ENCODE measurements at regions not wholly inside any gene's neighbourhood (a gene's known extent, or its start where the extent isn't known, plus 50 kb on each side); places are given as distances from the start of the nearest gene placed in this dataset.

DNA sequence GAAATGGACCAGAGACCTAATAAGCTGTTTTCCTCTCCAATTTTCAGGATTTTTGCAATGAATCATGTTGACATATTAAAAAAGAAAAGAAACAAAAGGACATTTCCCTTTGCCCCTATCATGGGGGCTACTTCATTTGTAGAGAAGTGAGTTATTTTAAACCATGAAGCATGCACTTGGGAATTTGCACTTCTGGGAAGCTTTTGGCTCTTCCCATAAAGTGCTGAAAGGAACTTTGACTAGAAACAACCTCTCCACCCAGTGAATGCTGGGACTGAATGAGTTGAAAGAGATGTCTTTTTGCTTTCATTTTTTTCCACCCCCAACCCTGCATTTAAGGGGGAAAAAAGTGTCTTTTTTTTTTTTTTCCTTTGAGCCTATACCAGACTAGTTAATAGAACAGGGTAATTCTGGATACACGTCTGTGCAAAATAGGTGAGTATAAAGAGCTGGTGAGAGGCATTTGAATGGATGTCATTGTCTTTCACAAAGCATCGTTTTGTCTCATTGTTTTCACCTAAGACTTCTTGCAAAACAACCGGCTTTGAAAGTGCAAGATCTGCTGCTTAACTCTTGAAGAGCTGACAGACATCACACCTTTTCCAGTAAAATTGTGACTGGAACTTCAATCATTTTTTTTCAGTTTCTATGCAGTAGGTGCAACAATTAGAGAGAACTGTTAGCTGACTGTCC lies 138.7 kb upstream of the BACH2 start:
- H3K9me2 ChIP-seq (ENCODE audit: insufficient read depth, low read length) = no peaks in the 10 kb centered on the region
- H3K27ac ChIP-seq (ENCODE audit: low read depth, low read length, poor library complexity, severe bottlenecking) = no peak overlapping the region
- no peak overlapping the region for H3K4me2 ChIP-seq (ENCODE audit: low read length)
- BruUV-seq (replicated peaks) = no TSS peak
- H3K4me3 ChIP-seq (ENCODE audit: low read depth, low read length, poor library complexity, severe bottlenecking) = no peak overlapping the region
- peaks cover 3% of the 10 kb centered on the region for H3K4me1 ChIP-seq (ENCODE audit: insufficient read depth, low read length, poor library complexity, severe bottlenecking)
- peaks cover 30% of the 10 kb centered on the region for H3K9me3 ChIP-seq (ENCODE audit: low read length)
- H3K36me3 ChIP-seq (ENCODE audit: insufficient read depth, low read length) = no peaks in the 10 kb centered on the region
- intact Hi-C loops (cut with micrococcal nuclease; ENCODE audit: unreplicated experiment) = no loop called here
- TF ChIP-seq, protein P1, sequence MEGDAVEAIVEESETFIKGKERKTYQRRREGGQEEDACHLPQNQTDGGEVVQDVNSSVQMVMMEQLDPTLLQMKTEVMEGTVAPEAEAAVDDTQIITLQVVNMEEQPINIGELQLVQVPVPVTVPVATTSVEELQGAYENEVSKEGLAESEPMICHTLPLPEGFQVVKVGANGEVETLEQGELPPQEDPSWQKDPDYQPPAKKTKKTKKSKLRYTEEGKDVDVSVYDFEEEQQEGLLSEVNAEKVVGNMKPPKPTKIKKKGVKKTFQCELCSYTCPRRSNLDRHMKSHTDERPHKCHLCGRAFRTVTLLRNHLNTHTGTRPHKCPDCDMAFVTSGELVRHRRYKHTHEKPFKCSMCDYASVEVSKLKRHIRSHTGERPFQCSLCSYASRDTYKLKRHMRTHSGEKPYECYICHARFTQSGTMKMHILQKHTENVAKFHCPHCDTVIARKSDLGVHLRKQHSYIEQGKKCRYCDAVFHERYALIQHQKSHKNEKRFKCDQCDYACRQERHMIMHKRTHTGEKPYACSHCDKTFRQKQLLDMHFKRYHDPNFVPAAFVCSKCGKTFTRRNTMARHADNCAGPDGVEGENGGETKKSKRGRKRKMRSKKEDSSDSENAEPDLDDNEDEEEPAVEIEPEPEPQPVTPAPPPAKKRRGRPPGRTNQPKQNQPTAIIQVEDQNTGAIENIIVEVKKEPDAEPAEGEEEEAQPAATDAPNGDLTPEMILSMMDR (conservative IDR thresholded peaks at IDR 0.05; ENCODE audit: low read length) = no peak
- no peak for TF ChIP-seq EZH2phosphoT487 (IDR thresholded peaks at IDR 0.05; ENCODE audit: borderline replicate concordance, low read depth, low read length)
- DNase-seq (ENCODE audit: low spot score) = no peak
- ChIA-PET POLR2A (interaction anchor here (0.9 to 1.4 kb wide), 3 partner anchors 9 to 15 kb away, joined by 3 to 5 read pairs (median 4); no protein-coding TSS in a partner anchor), CTCF (ENCODE audit: unreplicated experiment) (no interaction called here)
- no peak overlapping the region for H2AFZ ChIP-seq (ENCODE audit: low read length)
- no peaks in the 10 kb centered on the region for H3K79me2 ChIP-seq (ENCODE audit: insufficient read depth, low read depth, low read length)
- H4K20me1 ChIP-seq (ENCODE audit: insufficient read depth, low read length) = no peaks in the 10 kb centered on the region

DNA sequence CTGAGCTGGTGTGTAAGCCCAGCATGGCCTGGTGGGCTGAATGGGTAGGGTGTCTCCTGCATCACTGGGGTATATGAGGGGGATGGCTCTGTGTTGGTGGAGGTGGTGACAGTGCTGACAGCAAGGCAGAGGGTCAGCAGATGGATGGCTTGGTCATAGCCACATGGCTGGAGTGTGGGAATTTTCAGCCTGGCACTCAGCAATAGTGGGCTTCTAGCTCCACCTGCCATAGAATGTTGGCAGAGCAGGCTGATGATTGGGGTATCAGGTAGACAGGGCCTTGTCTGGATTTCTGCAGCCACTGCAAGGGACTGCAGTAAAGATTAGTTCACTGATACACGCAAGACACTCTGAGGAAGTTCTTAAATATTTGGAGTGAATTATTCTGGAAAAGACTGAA lies 137.5 kb upstream of the BACH2 start:
- intact Hi-C loops (cut with micrococcal nuclease; ENCODE audit: unreplicated experiment) = no loop called here
- no peaks in the 10 kb centered on the region; the same call in 1 of the 2 replicates for H3K36me3 ChIP-seq (ENCODE audit: insufficient read depth, low read length)
- ChIA-PET CTCF (ENCODE audit: unreplicated experiment) (no interaction called here), POLR2A (interaction anchor here (1.6 kb wide), 1 partner anchor 11 kb away, joined by 4 read pairs; no protein-coding TSS in a partner anchor)
- peaks cover 42% of the 10 kb centered on the region for H3K9me3 ChIP-seq (ENCODE audit: low read length)
- H3K9me2 ChIP-seq (ENCODE audit: insufficient read depth, low read length) = no peaks in the 10 kb centered on the region
- no TSS peak for BruUV-seq (replicated peaks)
- H3K79me2 ChIP-seq (ENCODE audit: insufficient read depth, low read depth, low read length) = no peaks in the 10 kb centered on the region
- H2AFZ ChIP-seq (ENCODE audit: low read length) = no peak overlapping the region
- TF ChIP-seq, protein P1 (conservative IDR thresholded peaks at IDR 0.05; ENCODE audit: low read length) = no peak; the same call in 1 of the 2 replicates
- TF ChIP-seq EZH2phosphoT487 (IDR thresholded peaks at IDR 0.05; ENCODE audit: borderline replicate concordance, low read depth, low read length) = no peak
- no peaks in the 10 kb centered on the region for H4K20me1 ChIP-seq (ENCODE audit: insufficient read depth, low read length)
- no peak overlapping the region for H3K27ac ChIP-seq (ENCODE audit: low read depth, low read length, poor library complexity, severe bottlenecking)
- DNase-seq (ENCODE audit: low spot score) = no peak
- peaks cover 3% of the 10 kb centered on the region for H3K4me1 ChIP-seq (ENCODE audit: insufficient read depth, low read length, poor library complexity, severe bottlenecking)
- H3K4me3 ChIP-seq (ENCODE audit: low read depth, low read length, poor library complexity, severe bottlenecking) = no peak overlapping the region
- no peak overlapping the region for H3K4me2 ChIP-seq (ENCODE audit: low read length)

DNA sequence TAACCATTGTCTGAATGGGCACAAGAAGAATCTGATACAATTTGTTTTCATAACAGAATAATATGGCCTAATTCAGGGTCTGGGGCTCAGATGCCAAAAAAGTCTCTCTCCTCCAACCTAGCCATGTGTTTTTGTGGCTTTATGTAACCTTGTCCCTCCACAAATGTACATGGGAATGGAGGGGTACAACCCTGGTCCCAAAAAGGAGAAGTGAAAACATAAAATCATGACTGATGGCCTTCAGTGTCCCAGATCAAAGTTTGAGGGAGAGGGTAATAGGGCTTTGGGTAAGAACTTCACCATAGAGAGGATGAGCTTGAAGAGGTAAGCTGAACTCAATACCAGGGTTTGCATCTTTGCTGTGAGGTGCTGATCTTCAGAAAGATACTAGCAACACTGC lies 136.3 kb upstream of the BACH2 start:
- H2AFZ ChIP-seq (ENCODE audit: low read length) = no peak overlapping the region
- POLR2A ChIA-PET = interaction anchor here (0.8 to 1.6 kb wide), 3 partner anchors 8 to 12 kb away, joined by 3 to 5 read pairs (median 4); no protein-coding TSS in a partner anchor

More for the DNA sequence above, 136.3 kb upstream of the BACH2 start:
- H3K9me2 ChIP-seq (ENCODE audit: insufficient read depth, low read length) = no peaks in the 10 kb centered on the region
- intact Hi-C loops (cut with micrococcal nuclease; ENCODE audit: unreplicated experiment) = no loop called here
- no peaks in the 10 kb centered on the region for H3K79me2 ChIP-seq (ENCODE audit: insufficient read depth, low read depth, low read length)
- no peak overlapping the region for H3K4me3 ChIP-seq (ENCODE audit: low read depth, low read length, poor library complexity, severe bottlenecking)
- TF ChIP-seq, protein P1 (conservative IDR thresholded peaks at IDR 0.05; ENCODE audit: low read length) = no peak
- no peak for TF ChIP-seq EZH2phosphoT487 (IDR thresholded peaks at IDR 0.05; ENCODE audit: borderline replicate concordance, low read depth, low read length)
- H4K20me1 ChIP-seq (ENCODE audit: insufficient read depth, low read length) = no peaks in the 10 kb centered on the region
- CTCF ChIA-PET (ENCODE audit: unreplicated experiment) = no interaction called here
- no TSS peak for BruUV-seq (replicated peaks)
- no peak overlapping the region for H3K27ac ChIP-seq (ENCODE audit: low read depth, low read length, poor library complexity, severe bottlenecking)
- no peaks in the 10 kb centered on the region; the same call in 1 of the 2 replicates for H3K36me3 ChIP-seq (ENCODE audit: insufficient read depth, low read length)
- no peak overlapping the region for H3K4me2 ChIP-seq (ENCODE audit: low read length)
- peaks cover 3% of the 10 kb centered on the region for H3K4me1 ChIP-seq (ENCODE audit: insufficient read depth, low read length, poor library complexity, severe bottlenecking)
- DNase-seq (ENCODE audit: low spot score) = peak; percentile 26
- H3K9me3 ChIP-seq (ENCODE audit: low read length) = peaks cover 51% of the 10 kb centered on the region
